GM18502 (cell line): ENCODE measurements at regions not wholly inside any gene's neighbourhood (a gene's known extent, or its start where the extent isn't known, plus 50 kb on each side); places are given as distances from the start of the nearest gene placed in this dataset.
"Not testable (repeated sequence)": the region's sequence is repeated elsewhere in the genome, so short reads cannot be mapped to it uniquely, and the experiment has no call there.

Experiments
- ATAC-seq: cut with Tn5 transposase; IDR thresholded peaks from one replicate; pipeline ENCODE4 v1.9.1; 2021; ENCODE audit warnings: mild to moderate bottlenecking; ENCODE audit not compliant: unreplicated experiment, poor library complexity

GRCh38 chr2:150222942-150223341, 264.5 kb downstream of the RND3 start:
- no peak for ATAC-seq

GRCh38 chr2:150222379-150222778, 265.1 kb downstream of the RND3 start:
- ATAC-seq: no peak

- no peak for ATAC-seq
These were observed 267.6 kb downstream of the RND3 start for GRCh38 chr2:150219861-150220260.

- no peak for ATAC-seq
These were observed 272.4 kb downstream of the RND3 start for GRCh38 chr2:150215041-150215440.

- ATAC-seq: no peak
These were observed 272.8 kb downstream of the RND3 start for GRCh38 chr2:150214626-150215025.

GRCh38 chr2:150212722-150213171, 274.7 kb downstream of the RND3 start:
- no peak for ATAC-seq

- no peak for ATAC-seq
These were observed 276.3 kb downstream of the RND3 start for GRCh38 chr2:150211164-150211631.

- no peak for ATAC-seq
These were observed 277.7 kb downstream of the RND3 start for GRCh38 chr2:150209746-150210145.

GRCh38 chr2:150208689-150209088, 278.8 kb downstream of the RND3 start:
- no peak for ATAC-seq

GRCh38 chr2:150207979-150208378, 279.5 kb downstream of the RND3 start:
- ATAC-seq: no peak

- ATAC-seq: no peak
These were observed 283.0 kb downstream of the RND3 start for GRCh38 chr2:150204451-150204850.

- ATAC-seq: not testable (repeated sequence)
These were observed 292.7 kb downstream of the RND3 start for GRCh38 chr2:150194816-150195215.

GRCh38 chr2:150192701-150193100, 294.8 kb downstream of the RND3 start:
- no peak for ATAC-seq

- no peak for ATAC-seq
These were observed 296.1 kb downstream of the RND3 start for GRCh38 chr2:150191349-150191748.

- no peak for ATAC-seq
These were observed 296.9 kb downstream of the RND3 start for GRCh38 chr2:150190546-150190945.

- no peak for ATAC-seq
These were observed 298.7 kb downstream of the RND3 start for GRCh38 chr2:150188800-150189199.

GRCh38 chr2:150188177-150188576, 299.3 kb downstream of the RND3 start:
- no peak for ATAC-seq

GRCh38 chr2:150182566-150183235, 304.8 kb downstream of the RND3 start:
- ATAC-seq: no peak

- no peak for ATAC-seq
These were observed 308.9 kb downstream of the RND3 start for GRCh38 chr2:150178591-150178990.

GRCh38 chr2:150174971-150175421, 312.5 kb downstream of the RND3 start:
- ATAC-seq: no peak

- ATAC-seq: no peak
These were observed 313.2 kb downstream of the RND3 start for GRCh38 chr2:150174056-150174805.
